Activated T-cell treated with anti-CD3 and anti-CD28 coated beads for 1 hour (primary cell): ENCODE measurements at regions not wholly inside any gene's neighbourhood (a gene's known extent, or its start where the extent isn't known, plus 50 kb on each side); places are given as distances from the start of the nearest gene placed in this dataset.
"Not testable (repeated sequence)": the region's sequence is repeated elsewhere in the genome, so short reads cannot be mapped to it uniquely, and the experiment has no call there.

ENCODE experiments used
- DNase-seq: peaks from one replicate; pipeline ENCODE4 v3.0.0-alpha.2; 2020; ENCODE audit warnings: low read depth

DNA sequence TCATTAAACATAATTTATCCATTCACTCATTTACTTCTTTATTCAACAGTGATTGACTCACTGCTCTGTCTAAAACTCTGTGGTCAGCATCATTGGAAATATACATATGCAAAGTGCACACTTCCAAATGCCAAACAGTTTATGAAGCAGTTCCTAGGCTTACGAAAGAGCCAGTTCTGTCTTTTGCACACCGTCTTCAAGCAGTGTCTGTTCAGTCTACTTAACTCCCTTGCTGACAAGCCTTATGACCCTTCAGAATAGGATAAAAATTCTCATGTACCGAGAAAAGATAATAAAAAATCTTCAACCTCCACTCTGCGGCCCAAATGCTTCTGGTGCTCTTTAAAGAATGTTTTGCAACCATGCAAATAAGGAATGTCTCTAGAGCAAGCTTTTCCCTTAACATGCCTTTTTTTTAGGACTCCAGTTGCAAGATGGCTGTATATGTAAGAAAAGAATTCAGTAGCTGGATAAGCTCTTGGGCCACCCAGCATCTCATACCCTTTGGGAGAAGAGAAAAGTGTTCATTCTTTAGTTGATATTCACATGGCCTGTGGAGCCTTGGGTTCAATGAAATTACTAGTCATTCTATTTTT, 1037.0 kb upstream of the SLIT2 start:
- DNase-seq: no peak

DNA sequence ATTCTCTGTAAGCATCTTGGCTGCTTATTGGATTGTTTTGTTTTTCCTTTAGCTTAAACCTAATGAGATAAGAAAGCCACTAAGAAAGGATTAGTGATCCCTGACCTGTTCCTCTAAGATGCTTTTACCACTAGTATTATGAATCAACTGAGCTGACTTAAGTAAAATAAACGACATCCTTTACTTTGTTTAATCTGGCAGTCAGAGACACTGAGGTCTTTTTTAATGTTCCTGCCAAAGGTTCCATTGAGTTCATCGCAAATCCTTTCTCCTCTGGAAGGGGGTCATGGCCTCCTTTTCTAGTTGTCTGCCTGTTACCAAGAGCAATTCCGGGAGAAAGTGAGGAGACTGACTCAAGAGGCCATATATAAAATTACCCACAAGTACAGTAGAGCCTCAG, 1038.3 kb upstream of the SLIT2 start:
- no peak for DNase-seq

- DNase-seq: no peak
Observed at GRCh38 chr4:19205853-19206252, 1045.9 kb upstream of the SLIT2 start.

GRCh38 chr4:19197838-19198237, 1053.9 kb upstream of the SLIT2 start:
- DNase-seq: not testable (repeated sequence)

GRCh38 chr4:19195696-19196095, 1056.0 kb upstream of the SLIT2 start:
- no peak for DNase-seq

GRCh38 chr4:19194672-19195071, 1057.0 kb upstream of the SLIT2 start:
- DNase-seq: no peak

- no peak for DNase-seq
Observed at GRCh38 chr4:19193274-19193981, 1058.3 kb upstream of the SLIT2 start.

- DNase-seq: no peak
Observed at GRCh38 chr4:19191979-19192650, 1059.6 kb upstream of the SLIT2 start.

DNA sequence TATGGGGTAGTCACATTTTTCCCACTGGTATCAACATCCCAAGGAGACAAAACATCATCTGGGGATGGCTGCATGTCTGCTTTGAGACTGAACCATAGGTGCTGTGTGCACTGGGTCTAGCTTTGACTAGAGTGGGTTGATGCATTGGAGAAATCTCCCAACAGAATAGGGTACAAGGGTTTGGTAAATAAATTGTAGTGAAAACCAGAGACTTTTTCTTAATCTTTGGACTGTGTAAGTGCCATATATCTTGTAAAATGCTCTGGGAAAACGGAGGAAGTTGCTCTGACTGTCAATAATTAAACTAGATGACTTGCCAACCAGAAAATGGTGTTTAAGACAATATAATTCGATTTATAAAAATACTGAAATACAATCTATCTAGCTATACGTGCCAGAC, 1064.0 kb upstream of the SLIT2 start:
- no peak for DNase-seq

DNA sequence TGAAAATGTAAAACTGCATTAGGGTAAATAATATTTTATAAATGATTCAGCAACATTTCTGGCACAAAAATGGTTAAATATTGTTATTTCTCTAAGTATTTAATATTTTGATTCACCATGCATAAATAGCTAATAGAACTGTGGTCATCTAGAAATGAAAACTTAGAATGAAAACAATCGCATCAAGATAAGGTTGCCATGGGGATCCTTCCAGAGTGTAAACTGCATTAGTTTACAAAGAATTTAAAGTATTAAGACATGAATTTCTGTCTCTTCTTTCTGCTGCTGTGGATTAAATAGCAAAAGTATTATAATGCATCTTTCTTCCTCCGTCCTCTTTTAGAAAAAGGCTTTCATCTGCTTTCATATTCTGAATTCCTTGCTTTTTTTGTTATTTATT, 1064.6 kb upstream of the SLIT2 start:
- DNase-seq: no peak

GRCh38 chr4:19181631-19182030, 1070.1 kb upstream of the SLIT2 start:
- DNase-seq: not testable (repeated sequence)

GRCh38 chr4:19178835-19179234, 1072.9 kb upstream of the SLIT2 start:
- DNase-seq: no peak

- no peak for DNase-seq
Observed at GRCh38 chr4:19177616-19178015, 1074.1 kb upstream of the SLIT2 start.

GRCh38 chr4:19171832-19172231, 1079.9 kb upstream of the SLIT2 start:
- no peak for DNase-seq

DNA sequence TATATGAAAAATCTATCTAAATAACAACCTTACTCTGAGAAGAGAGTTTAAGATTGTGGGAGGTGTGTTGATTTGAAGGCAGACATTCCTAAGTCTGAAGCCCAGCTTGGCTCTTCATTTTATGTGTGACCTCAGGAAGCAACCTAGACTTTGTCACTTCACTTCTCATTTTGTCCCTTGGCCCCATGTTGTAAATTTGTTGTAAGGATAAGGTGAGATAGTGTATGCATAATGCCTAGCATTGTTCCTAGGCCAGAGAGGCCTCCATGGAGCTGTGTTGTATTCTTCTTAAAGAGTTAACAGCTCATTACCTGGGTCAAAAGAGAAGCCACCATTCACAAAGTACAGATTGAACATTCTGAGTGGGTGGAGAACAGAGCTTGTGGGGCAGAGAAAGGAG, 1084.4 kb upstream of the SLIT2 start:
- DNase-seq: no peak

DNA sequence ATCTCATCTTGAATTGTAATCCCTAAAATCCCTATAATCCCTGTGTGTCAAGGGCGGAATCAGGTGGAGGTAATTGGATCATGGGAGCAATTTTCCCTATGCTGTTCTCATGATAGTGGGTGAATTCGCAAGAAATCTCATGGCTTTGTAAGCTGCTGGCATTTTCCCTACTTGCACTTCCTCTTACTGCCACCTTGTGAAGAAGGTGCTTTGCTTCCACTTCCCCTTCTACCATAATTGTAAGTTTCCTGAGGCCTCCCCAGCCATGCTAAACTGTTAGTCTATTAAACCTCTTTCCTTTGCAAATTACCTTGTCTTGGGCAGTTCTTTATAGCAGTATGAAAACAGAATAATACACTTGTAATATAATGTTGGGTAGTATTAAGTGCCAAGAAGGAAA, 1087.4 kb upstream of the SLIT2 start:
- DNase-seq: no peak

- no peak for DNase-seq
Observed at GRCh38 chr4:19159874-19160273, 1091.8 kb upstream of the SLIT2 start.

DNA sequence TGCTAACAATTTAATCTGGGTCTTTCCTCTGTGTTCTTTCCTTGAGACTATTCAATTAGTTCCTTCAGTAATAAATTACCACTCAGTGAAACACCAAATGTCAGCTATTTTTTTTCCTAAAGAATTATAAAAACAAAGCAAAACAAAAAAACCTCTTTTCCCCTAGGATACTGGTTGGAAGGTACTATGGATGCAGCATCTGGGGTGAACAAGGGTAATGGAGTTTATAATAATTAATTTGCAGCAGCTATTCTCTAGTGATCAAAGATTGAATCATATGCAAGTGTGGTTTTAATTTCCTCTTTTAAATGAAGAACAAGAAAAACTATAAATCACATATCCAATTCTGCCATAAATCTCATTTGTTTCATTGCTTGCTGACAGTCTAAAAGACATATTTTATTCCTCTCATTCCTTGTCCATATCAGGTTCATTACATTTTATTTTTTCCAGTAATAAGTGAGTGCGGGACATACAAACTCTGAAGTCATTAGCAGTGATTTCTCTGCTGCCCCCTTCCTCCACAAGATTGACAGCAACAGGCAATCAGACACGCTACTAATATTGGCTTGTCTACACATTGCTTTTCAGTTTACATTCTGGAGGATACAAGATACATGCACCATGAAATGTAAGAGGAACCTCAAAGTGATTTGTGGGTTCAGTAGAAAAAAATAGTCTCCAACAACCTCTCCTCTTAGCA, 1093.4 kb upstream of the SLIT2 start:
- DNase-seq: no peak

GRCh38 chr4:19156786-19157185, 1094.9 kb upstream of the SLIT2 start:
- no peak for DNase-seq

DNA sequence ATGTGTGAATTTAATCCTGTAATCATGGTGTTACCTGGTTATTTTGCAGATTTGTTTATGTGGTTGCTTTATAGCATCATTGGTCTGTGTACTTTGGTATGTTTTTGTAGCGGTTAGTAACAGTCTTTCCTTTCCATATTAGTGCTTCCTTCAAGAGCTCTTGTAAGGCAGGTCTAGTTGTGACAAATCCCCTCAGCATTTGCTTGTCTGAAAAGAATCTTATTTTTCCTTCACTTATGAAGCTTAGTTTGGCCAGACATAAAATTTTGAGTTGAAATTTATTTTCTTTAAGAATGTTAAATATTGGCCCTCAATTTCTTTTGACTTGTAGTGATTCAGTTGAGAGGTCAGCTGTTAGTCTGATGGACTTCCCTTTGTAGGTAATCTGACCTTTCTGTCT, 1096.1 kb upstream of the SLIT2 start:
- DNase-seq: no peak

DNA sequence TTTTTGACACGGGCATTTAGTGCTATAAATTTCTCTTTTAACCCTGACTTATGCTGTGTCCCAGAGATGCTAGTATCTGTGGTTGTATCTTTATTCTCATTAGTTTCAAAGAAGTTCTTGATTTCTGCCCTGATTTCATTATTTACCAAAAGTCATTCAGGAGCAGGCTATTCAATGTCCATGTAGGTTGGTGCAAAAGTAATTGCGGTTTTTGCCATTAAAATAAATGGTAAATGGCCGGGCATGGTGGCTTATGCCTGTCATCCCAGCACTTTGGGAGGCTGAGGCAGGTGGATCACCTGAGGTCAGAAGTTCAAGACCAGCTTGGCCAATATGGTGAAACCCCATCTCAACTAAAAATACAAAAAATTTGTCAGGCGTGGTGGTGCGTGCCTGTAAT, 1097.4 kb upstream of the SLIT2 start:
- not testable (repeated sequence) for DNase-seq

DNA sequence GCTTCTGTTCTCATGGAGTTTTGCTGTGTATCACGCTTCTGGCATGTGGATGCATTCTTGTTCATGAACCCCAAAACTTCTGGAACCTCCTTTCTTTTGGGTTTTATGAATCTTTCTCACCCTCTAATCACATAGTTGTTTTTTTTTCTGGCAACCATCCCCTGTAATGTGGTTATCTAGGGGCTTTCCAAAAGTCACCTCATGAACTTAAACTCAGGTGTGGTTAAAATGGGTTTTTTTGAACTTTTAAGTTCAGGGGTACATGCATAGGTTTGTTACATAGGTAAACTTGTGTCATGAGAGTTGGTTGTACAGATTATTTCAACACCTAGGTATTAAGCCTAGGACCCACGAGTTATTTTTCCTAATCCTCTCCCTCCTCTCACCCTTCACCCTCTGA, 1099.4 kb upstream of the SLIT2 start:
- no peak for DNase-seq

DNA sequence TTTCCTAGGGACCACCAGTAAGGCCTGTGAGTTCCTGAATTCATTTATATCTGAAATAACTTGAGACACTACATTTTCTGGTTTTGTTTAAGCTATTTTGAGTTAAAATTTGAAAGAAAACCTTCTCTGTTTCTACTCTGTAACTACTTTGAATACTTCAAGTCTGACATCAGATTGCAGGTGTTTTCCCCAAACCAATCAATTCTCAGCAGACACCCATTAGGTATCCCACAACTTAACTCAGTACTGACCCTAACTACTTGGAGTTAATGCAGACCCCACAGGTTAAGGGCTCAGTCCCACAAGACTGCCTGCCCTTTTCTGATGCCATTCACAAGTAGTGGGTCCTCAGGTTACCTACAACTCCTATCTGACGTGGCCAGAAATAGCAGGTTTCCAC, 1100.0 kb upstream of the SLIT2 start:
- no peak for DNase-seq
